Caco-2 (cell line): ENCODE measurements at regions not wholly inside any gene's neighbourhood (a gene's known extent, or its start where the extent isn't known, plus 50 kb on each side); places are given as distances from the start of the nearest gene placed in this dataset.

ENCODE experiments used
- BruUV-seq: library from RNA; stranded (reverse); fragments of 400-500 nt; replicated peaks from 2 replicates; lab custom pipeline; 2021; lab: Mats Ljungman, UMichigan
- CTCF ChIA-PET: fragments of 300-600 bp; sonication (Branson Sonifier 250); formaldehyde crosslinking; loops from one replicate; lab custom pipeline; 2022; ENCODE audit warnings: antibody characterized with exemption; lab: Charles Lee
- POLR2A ChIA-PET: fragments of 300-600 bp; sonication (Branson Sonifier 250); formaldehyde crosslinking; loops from one replicate; lab custom pipeline; 2022; ENCODE audit warnings: antibody characterized with exemption; lab: Charles Lee
- DNase-seq, 2 experiments: peaks; one replicate each; pipeline versions ENCODE4 v3.0.0 to v3.0.0-alpha.2; 2020 to 2022
- H3K27me3 ChIP-seq: replicated peaks from 2 replicates; pipeline ENCODE4 v1.6.0; 2011; ENCODE audit warnings: low read length; ENCODE audit not compliant: control insufficient read depth, insufficient read depth
- H3K36me3 ChIP-seq: 2 replicates; pipeline ENCODE4 v1.5.1; 2011; ENCODE audit warnings: low read length; ENCODE audit not compliant: control insufficient read depth, insufficient read depth
- H3K4me1 ChIP-seq: fragments of 250-450 bp; sonication (Bioruptor Pico); 2 replicates; pipeline ENCODE4 v1.5.1; 2020; ENCODE audit warnings: mild to moderate bottlenecking
- H3K4me3 ChIP-seq: 2 replicates; pipeline ENCODE4 v1.5.1; 2011; ENCODE audit warnings: low read depth, mild to moderate bottlenecking, control low read depth, low read length
- H3K9me3 ChIP-seq: fragments of 250-450 bp; sonication (Bioruptor Pico); 2 replicates; pipeline ENCODE4 v1.5.1; 2020; ENCODE audit warnings: mild to moderate bottlenecking, moderate library complexity
- H3K27ac Mint-ChIP-seq: one replicate; pipeline ENCODE4 v1.8.0; 2022; ENCODE audit warnings: mixed read lengths; ENCODE audit not compliant: unreplicated experiment
- H3K27me3 Mint-ChIP-seq: one replicate; pipeline ENCODE4 v1.8.0; 2022; ENCODE audit warnings: mixed read lengths; ENCODE audit not compliant: insufficient read depth, unreplicated experiment
- H3K36me3 Mint-ChIP-seq: one replicate; pipeline ENCODE4 v1.8.0; 2022; ENCODE audit warnings: mild to moderate bottlenecking, mixed read lengths; ENCODE audit not compliant: insufficient read depth, unreplicated experiment
- H3K4me1 Mint-ChIP-seq: one replicate; pipeline ENCODE4 v1.8.0; 2022; ENCODE audit warnings: low read depth, mixed read lengths; ENCODE audit not compliant: unreplicated experiment
- H3K4me3 Mint-ChIP-seq: one replicate; pipeline ENCODE4 v1.8.0; 2022; ENCODE audit warnings: mild to moderate bottlenecking, moderate library complexity, mixed read lengths; ENCODE audit not compliant: unreplicated experiment
- H3K9me3 Mint-ChIP-seq: one replicate; pipeline ENCODE4 v1.8.0; 2022; ENCODE audit warnings: mixed read lengths; ENCODE audit not compliant: unreplicated experiment
- CTCF ChIP-seq, 2 experiments: fragments of 200-600 bp in 1 of 2; IDR thresholded peaks; 1 replicate in 1 of 2; 2 replicates in 1 of 2; pipeline versions ENCODE4 v1.5.1 to v1.8.0; 2011 to 2022; ENCODE audit warnings: antibody characterized with exemption in 1 of 2, control low read depth in 1 of 2, inconsistent platforms in 1 of 2, low read depth in 1 of 2, low read length in 1 of 2, mild to moderate bottlenecking in 1 of 2, moderate library complexity in 1 of 2; ENCODE audit not compliant: insufficient read depth in 1 of 2, severe bottlenecking in 1 of 2, unreplicated experiment in 1 of 2
- intact Hi-C: fragments of 100-400 bp; cut with micrococcal nuclease; formaldehyde crosslinking; loops from one replicate; pipeline ENCODE4 v1.10.0; 2022; ENCODE audit not compliant: unreplicated experiment

DNA sequence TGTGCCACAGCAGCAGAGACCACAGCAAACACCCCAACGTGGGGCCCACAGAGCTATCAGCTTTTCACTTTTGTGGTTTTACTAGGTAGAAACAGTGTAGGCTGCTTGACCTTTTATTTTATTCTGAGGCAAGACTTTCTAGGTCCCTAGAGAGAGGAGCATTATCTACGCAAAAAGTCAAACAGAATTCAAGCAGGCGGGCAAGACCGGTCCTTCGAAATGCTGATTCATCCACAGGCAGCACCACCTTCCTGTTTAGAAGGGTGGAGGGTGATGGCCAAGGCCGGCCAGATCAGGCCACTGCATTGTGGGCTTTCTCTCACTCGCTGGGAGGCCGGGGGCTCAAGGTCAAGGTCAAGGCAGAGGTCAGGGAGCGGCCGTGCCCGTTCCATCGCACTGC lies 573.0 kb downstream of the GALR1 start:
- no peak for TF ChIP-seq CTCF (IDR thresholded peaks at IDR 0.05; ENCODE audit: insufficient read depth in 1 of 2, low read depth in 1 of 2, low read length in 1 of 2, severe bottlenecking in 1 of 2, unreplicated experiment in 1 of 2)
- no TSS peak for BruUV-seq

GRCh38 chr18:77833807-77834206 lies 584.2 kb downstream of the GALR1 start:
- no peak for TF ChIP-seq CTCF (IDR thresholded peaks at IDR 0.05; ENCODE audit: insufficient read depth in 1 of 2, low read depth in 1 of 2, low read length in 1 of 2, severe bottlenecking in 1 of 2, unreplicated experiment in 1 of 2)
- Mint-ChIP-seq H3K4me3 (no peak overlapping the region), H3K9me3 (no peaks in the 10 kb centered on the region), H3K36me3 (no peaks in the 10 kb centered on the region), H3K27me3 (no peaks in the 10 kb centered on the region), H3K4me1 (no peaks in the 10 kb centered on the region), H3K27ac (no peak overlapping the region)
- intact Hi-C loops, result no loop called here
- H3K36me3 ChIP-seq, result no peaks in the 10 kb centered on the region
- H3K4me3 ChIP-seq, result no peak overlapping the region
- no peaks in the 10 kb centered on the region for H3K4me1 ChIP-seq
- ChIA-PET CTCF (no interaction called here), POLR2A (no interaction called here)
- no peaks in the 10 kb centered on the region for H3K9me3 ChIP-seq
- BruUV-seq, result no TSS peak
- DNase-seq, result no peak
- no peaks in the 10 kb centered on the region for H3K27me3 ChIP-seq

More for the DNA sequence above, 573.0 kb downstream of the GALR1 start:
- Histone ChIP-seq H3K4me1 (no peaks in the 10 kb centered on the region), H3K27me3 (no peaks in the 10 kb centered on the region), H3K4me3 (no peak overlapping the region), H3K9me3 (no peaks in the 10 kb centered on the region), H3K36me3 (no peaks in the 10 kb centered on the region)
- CTCF ChIA-PET, result no interaction called here
- POLR2A ChIA-PET, result no interaction called here
- Mint-ChIP-seq H3K36me3 (no peaks in the 10 kb centered on the region), H3K27me3 (peaks cover 4% of the 10 kb centered on the region), H3K9me3 (peaks cover 14% of the 10 kb centered on the region), H3K27ac (no peak overlapping the region), H3K4me1 (no peaks in the 10 kb centered on the region), H3K4me3 (no peak overlapping the region)
- intact Hi-C loops, result no loop called here
- DNase-seq, result no peak

- CTCF ChIA-PET, result no interaction called here
- intact Hi-C loops, result no loop called here
- BruUV-seq, result no TSS peak
Observed at GRCh38 chr18:77851802-77852201, 602.2 kb downstream of the GALR1 start.

More at GRCh38 chr18:77851802-77852201, 602.2 kb downstream of the GALR1 start:
- Histone ChIP-seq H3K4me3 (no peak overlapping the region), H3K27me3 (no peaks in the 10 kb centered on the region), H3K9me3 (no peaks in the 10 kb centered on the region), H3K4me1 (no peaks in the 10 kb centered on the region), H3K36me3 (no peaks in the 10 kb centered on the region)
- Mint-ChIP-seq H3K27me3 (peaks cover 2% of the 10 kb centered on the region), H3K36me3 (no peaks in the 10 kb centered on the region), H3K9me3 (no peaks in the 10 kb centered on the region), H3K4me3 (no peak overlapping the region), H3K27ac (no peak overlapping the region), H3K4me1 (no peaks in the 10 kb centered on the region)
- TF ChIP-seq CTCF (IDR thresholded peaks at IDR 0.05; ENCODE audit: insufficient read depth in 1 of 2, low read depth in 1 of 2, low read length in 1 of 2, severe bottlenecking in 1 of 2, unreplicated experiment in 1 of 2), result no peak
- POLR2A ChIA-PET, result no interaction called here
- no peak for DNase-seq
